ENCODE measurements at regions not wholly inside any gene's neighbourhood (a gene's known extent, or its start where the extent isn't known, plus 50 kb on each side); places are given as distances from the start of the nearest gene placed in this dataset.

GRCh38 chr6:33947047-33947446 lies 143.2 kb upstream of the MLN start:
- no peak overlapping the region for H3K4me3 ChIP-seq (replicated peaks in 1 of 2; ENCODE audit: low read depth in 2 of 2, low read length in 2 of 2)
- TF ChIP-seq CTCF (IDR thresholded peaks at IDR 0.05; ENCODE audit: low read depth, low read length) = no peak
- DNase-seq (ENCODE audit: low read depth in 2 of 2) = no peak

- no peak for TF ChIP-seq CTCF (IDR thresholded peaks at IDR 0.05; ENCODE audit: low read depth, low read length)
- no peak overlapping the region for H3K4me3 ChIP-seq (replicated peaks in 1 of 2; ENCODE audit: low read depth in 2 of 2, low read length in 2 of 2)
- DNase-seq (ENCODE audit: low read depth in 2 of 2) = no peak
Observed at GRCh38 chr6:33945931-33946330, 142.1 kb upstream of the MLN start.

GRCh38 chr6:33944686-33945411 lies 141.0 kb upstream of the MLN start:
- H3K4me3 ChIP-seq (replicated peaks in 1 of 2; ENCODE audit: low read depth in 2 of 2, low read length in 2 of 2) = no peak overlapping the region
- no peak for DNase-seq (ENCODE audit: low read depth in 2 of 2)
- no peak for TF ChIP-seq CTCF (IDR thresholded peaks at IDR 0.05; ENCODE audit: low read depth, low read length)

GRCh38 chr6:33936886-33937285 lies 133.1 kb upstream of the MLN start:
- no peak for TF ChIP-seq CTCF (IDR thresholded peaks at IDR 0.05; ENCODE audit: low read depth, low read length)
- H3K4me3 ChIP-seq (replicated peaks in 1 of 2; ENCODE audit: low read depth in 2 of 2, low read length in 2 of 2) = no peak overlapping the region
- peak; percentile 3 to 4 for DNase-seq (ENCODE audit: low read depth in 2 of 2)

GRCh38 chr6:33935439-33936080 lies 131.8 kb upstream of the MLN start:
- no peak for DNase-seq (ENCODE audit: low read depth in 2 of 2)
- H3K4me3 ChIP-seq (replicated peaks in 1 of 2; ENCODE audit: low read depth in 2 of 2, low read length in 2 of 2) = no peak overlapping the region
- no peak for TF ChIP-seq CTCF (IDR thresholded peaks at IDR 0.05; ENCODE audit: low read depth, low read length)

- TF ChIP-seq CTCF (IDR thresholded peaks at IDR 0.05; ENCODE audit: low read depth, low read length) = no peak
- DNase-seq (ENCODE audit: low read depth in 2 of 2) = no peak
- H3K4me3 ChIP-seq (replicated peaks in 1 of 2; ENCODE audit: low read depth in 2 of 2, low read length in 2 of 2) = no peak overlapping the region
Observed at GRCh38 chr6:33934731-33935270, 131.0 kb upstream of the MLN start.

Data from cardiac fibroblast (primary cell).